ENCODE measurements at regions not wholly inside any gene's neighbourhood (a gene's known extent, or its start where the extent isn't known, plus 50 kb on each side); places are given as distances from the start of the nearest gene placed in this dataset.

DNA sequence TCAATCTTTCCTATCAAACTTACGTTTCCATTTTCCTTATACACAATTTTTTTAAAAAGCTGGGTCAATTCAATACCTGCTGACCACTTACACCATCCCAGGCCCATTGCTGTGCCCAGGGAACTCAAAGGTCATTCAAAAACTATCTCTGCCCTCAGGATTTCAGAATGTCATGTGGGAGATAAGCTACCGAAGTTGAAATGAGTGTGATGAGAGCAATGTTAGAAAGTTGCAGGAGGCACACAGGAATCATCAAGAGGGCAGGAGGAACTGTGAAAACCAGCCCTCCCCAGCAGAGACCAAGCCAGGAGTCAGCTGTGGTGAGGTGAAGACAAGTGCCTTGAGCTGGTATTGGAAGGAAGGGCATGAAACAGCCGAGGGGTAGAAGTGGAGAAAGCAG lies 195.9 kb downstream of the HS3ST3A1 start:
- no peak for DNase-seq (ENCODE audit: low read depth)

GRCh38 chr17:13405080-13405479 lies 196.6 kb downstream of the HS3ST3A1 start:
- no peak for DNase-seq (ENCODE audit: low read depth)

- DNase-seq (ENCODE audit: low read depth) = no peak
These were observed 197.5 kb downstream of the HS3ST3A1 start for GRCh38 chr17:13403982-13404946.

GRCh38 chr17:13400491-13400890 lies 201.2 kb downstream of the HS3ST3A1 start:
- DNase-seq (ENCODE audit: low read depth) = no peak

GRCh38 chr17:13398853-13399252 lies 202.9 kb downstream of the HS3ST3A1 start:
- DNase-seq (ENCODE audit: low read depth) = no peak

GRCh38 chr17:13398091-13398490 lies 203.6 kb downstream of the HS3ST3A1 start:
- no peak for DNase-seq (ENCODE audit: low read depth)

DNA sequence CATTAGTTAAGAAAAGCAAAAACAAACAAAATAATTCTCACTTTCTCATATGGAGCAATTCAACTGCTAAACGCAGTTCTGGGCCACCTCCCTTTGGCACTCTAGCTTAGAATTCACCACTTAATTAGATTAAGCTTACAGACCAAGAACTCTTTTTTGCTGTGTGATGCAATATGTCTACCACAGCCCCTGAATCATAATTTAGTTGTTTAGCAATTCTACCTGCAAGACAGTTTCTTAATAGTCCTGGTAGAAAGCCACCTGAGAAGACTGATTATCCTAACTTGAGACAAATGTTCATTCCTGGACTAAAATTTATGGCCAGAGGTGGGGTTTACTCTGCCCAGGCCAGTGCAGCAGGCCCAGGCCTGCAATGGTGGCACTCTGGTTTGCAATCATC lies 205.9 kb downstream of the HS3ST3A1 start:
- no peak for DNase-seq (ENCODE audit: low read depth)

GRCh38 chr17:13395346-13395745 lies 206.4 kb downstream of the HS3ST3A1 start:
- peak; percentile 36 for DNase-seq (ENCODE audit: low read depth)

GRCh38 chr17:13393841-13394710 lies 207.7 kb downstream of the HS3ST3A1 start:
- DNase-seq (ENCODE audit: low read depth) = peak; percentile 25

DNA sequence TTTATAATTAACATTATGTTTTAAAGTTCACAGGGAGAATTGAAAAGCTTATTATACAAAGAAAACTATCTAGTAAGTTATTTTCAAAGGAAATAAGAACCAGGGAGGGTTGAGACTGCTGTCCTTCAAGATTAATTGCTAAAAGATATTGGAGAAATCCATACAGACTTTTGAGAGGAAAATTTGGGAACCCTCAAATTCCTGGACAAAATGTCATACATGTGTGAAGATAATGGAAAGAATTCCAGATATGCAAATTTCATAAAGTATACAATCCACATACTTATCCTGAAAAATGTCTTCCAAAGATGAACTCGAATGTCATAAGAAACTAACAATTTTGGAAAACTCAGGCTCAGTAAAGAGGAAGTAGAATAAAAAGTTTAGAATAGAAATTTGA lies 213.8 kb downstream of the HS3ST3A1 start:
- no peak for DNase-seq (ENCODE audit: low read depth)

DNA sequence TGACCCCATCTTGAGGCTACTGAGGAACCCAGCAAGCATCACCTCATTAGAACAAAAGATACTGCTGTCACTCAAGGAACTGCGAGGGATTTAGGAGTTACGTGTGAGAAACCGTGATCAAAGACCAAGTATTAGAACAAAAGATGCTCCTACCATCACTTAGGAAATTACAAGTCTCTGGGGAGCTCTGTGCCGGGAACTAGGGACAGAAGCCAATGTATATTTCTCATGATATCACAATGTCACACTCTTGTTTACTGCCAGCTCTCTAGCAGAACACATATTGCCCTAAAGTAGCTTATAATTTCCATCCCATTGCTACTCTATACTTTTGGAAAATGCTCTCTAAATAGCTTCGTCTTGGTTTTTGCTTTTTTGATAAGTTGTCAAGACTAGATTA lies 214.5 kb downstream of the HS3ST3A1 start:
- DNase-seq (ENCODE audit: low read depth) = no peak

GRCh38 chr17:13385481-13385911 lies 216.2 kb downstream of the HS3ST3A1 start:
- peak; percentile 29 for DNase-seq (ENCODE audit: low read depth)

GRCh38 chr17:13384626-13385025 lies 217.1 kb downstream of the HS3ST3A1 start:
- DNase-seq (ENCODE audit: low read depth) = no peak

DNA sequence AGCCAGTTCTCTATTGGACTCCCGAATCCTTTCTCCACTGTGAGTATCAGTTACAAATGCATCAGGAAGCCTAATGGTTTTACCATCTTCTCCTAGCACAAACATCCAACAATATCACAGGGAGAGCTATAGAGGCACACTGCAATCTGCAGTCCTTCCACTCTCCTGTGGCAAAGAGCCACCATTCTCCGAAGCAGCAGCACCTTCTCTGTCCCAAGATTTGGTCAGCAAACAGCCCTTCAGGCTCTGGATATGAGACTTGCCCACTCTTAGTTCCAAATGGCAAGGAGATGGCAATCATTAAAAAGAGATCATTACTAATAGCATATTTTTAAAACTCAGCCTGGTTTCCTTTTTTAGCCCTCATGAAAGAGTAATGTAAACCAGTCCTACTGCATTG lies 223.4 kb downstream of the HS3ST3A1 start:
- DNase-seq (ENCODE audit: low read depth) = no peak

- no peak for DNase-seq (ENCODE audit: low read depth)
These were observed 227.3 kb downstream of the HS3ST3A1 start for GRCh38 chr17:13374203-13375143.

GRCh38 chr17:13372432-13372831 lies 229.3 kb downstream of the HS3ST3A1 start:
- no peak for DNase-seq (ENCODE audit: low read depth)

GRCh38 chr17:13367154-13367553 lies 234.6 kb downstream of the HS3ST3A1 start:
- peak; percentile 41 for DNase-seq (ENCODE audit: low read depth)

GRCh38 chr17:13365331-13365730 lies 236.4 kb downstream of the HS3ST3A1 start:
- DNase-seq (ENCODE audit: low read depth) = peak; percentile 27

DNA sequence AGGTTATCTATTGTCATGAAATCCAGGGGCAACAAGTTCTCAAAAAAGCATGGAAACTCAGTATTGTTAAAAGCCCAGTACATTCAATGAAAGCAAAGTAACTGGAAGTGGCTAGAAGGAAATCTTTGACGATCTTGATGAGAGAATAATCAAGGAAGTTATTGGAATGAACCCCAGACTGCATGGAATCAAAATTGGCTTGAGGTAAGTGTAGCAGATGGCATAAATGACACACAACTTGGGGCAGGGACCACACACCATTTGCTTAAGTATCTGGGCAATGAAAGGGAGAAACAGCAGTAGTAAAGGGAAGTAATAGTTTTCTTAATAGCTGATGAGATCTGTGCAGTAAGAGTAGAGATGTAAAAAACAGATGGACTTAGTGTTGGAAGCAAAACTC lies 238.0 kb downstream of the HS3ST3A1 start:
- no peak for DNase-seq (ENCODE audit: low read depth)

GRCh38 chr17:13362341-13363122 lies 239.2 kb downstream of the HS3ST3A1 start:
- DNase-seq (ENCODE audit: low read depth) = peak; percentile 67

- DNase-seq (ENCODE audit: low read depth) = no peak
These were observed 242.0 kb downstream of the HS3ST3A1 start for GRCh38 chr17:13359774-13360173.

Measured in M059J (cell line).